Fibroblast of lung (primary cell): ENCODE measurements at regions not wholly inside any gene's neighbourhood (a gene's known extent, or its start where the extent isn't known, plus 50 kb on each side); places are given as distances from the start of the nearest gene placed in this dataset.

ENCODE experiments used
- DNase-seq, 2 donors: peaks; one replicate each; pipeline versions ENCODE4 v3.0.0 to v3.0.0-alpha.2; 2010; ENCODE audit warnings: low read depth in 2 of 2
- H2AFZ ChIP-seq: 2 replicates; pipeline ENCODE4 v1.5.1; 2012; ENCODE audit warnings: low read length, control low read depth, inconsistent platforms
- H3K27ac ChIP-seq: 2 replicates; pipeline ENCODE4 v1.5.1; 2011; ENCODE audit warnings: low read length, control low read depth; ENCODE audit not compliant: insufficient read depth
- H3K27me3 ChIP-seq: 2 replicates; pipeline ENCODE4 v1.5.1; 2011; ENCODE audit warnings: mild to moderate bottlenecking, low read length; ENCODE audit not compliant: control insufficient read depth, insufficient read depth
- H3K36me3 ChIP-seq: 2 replicates; pipeline ENCODE4 v1.5.1; 2011; ENCODE audit warnings: low read length; ENCODE audit not compliant: control insufficient read depth, insufficient read depth
- H3K4me1 ChIP-seq: 2 replicates; pipeline ENCODE4 v1.5.1; 2011; ENCODE audit warnings: low read length; ENCODE audit not compliant: control insufficient read depth, insufficient read depth; ENCODE audit errors: extremely low read depth
- H3K4me2 ChIP-seq: 2 replicates; pipeline ENCODE4 v1.5.1; 2011; ENCODE audit warnings: low read length, control low read depth; ENCODE audit not compliant: insufficient read depth; ENCODE audit errors: extremely low read depth
- H3K4me3 ChIP-seq, 4 experiments: fragments of 200-600 bp in 1 of 4; sonication (generic) in 1 of 4; replicated peaks in 1 of 4; 2 replicates each; pipeline ENCODE4 v1.5.1; 2011 to 2016; ENCODE audit warnings: low read length in 4 of 4, low read depth in 3 of 4, mild to moderate bottlenecking in 3 of 4, control low read depth in 2 of 4, inconsistent platforms in 1 of 4, mixed read lengths in 1 of 4; ENCODE audit not compliant: insufficient read depth in 1 of 4; ENCODE audit errors: control extremely low read depth in 1 of 4
- H3K79me2 ChIP-seq: 2 replicates; pipeline ENCODE4 v1.5.1; 2012; ENCODE audit warnings: mild to moderate bottlenecking, low read length, inconsistent platforms; ENCODE audit not compliant: control insufficient read depth, insufficient read depth
- H3K9ac ChIP-seq: 2 replicates; pipeline ENCODE4 v1.5.1; 2011; ENCODE audit warnings: mild to moderate bottlenecking, low read length, control low read depth; ENCODE audit not compliant: insufficient read depth
- H3K9me3 ChIP-seq: 2 replicates; pipeline ENCODE4 v1.5.1; 2012; ENCODE audit warnings: low read depth, low read length; ENCODE audit not compliant: control insufficient read depth, insufficient read depth
- H4K20me1 ChIP-seq: 2 replicates; pipeline ENCODE4 v1.5.1; 2011; ENCODE audit warnings: low read length; ENCODE audit not compliant: control insufficient read depth, insufficient read depth; ENCODE audit errors: extremely low read depth
- EZH2 ChIP-seq: IDR thresholded peaks from 2 replicates; pipeline ENCODE4 v1.5.1; 2012; ENCODE audit warnings: low read length, control low read depth, mild to moderate bottlenecking; ENCODE audit errors: missing control alignments
- TF ChIP-seq, protein P1 (sequence below), 2 donors: IDR thresholded peaks in 1 of 2; conservative IDR thresholded peaks in 1 of 2; 1 replicate in 1 of 2; 2 replicates in 1 of 2; pipeline ENCODE4 v1.5.1; 2011 to 2012; ENCODE audit warnings: low read length in 2 of 2, control low read depth in 1 of 2, inconsistent platforms in 1 of 2, low read depth in 1 of 2, mild to moderate bottlenecking in 1 of 2

DNA sequence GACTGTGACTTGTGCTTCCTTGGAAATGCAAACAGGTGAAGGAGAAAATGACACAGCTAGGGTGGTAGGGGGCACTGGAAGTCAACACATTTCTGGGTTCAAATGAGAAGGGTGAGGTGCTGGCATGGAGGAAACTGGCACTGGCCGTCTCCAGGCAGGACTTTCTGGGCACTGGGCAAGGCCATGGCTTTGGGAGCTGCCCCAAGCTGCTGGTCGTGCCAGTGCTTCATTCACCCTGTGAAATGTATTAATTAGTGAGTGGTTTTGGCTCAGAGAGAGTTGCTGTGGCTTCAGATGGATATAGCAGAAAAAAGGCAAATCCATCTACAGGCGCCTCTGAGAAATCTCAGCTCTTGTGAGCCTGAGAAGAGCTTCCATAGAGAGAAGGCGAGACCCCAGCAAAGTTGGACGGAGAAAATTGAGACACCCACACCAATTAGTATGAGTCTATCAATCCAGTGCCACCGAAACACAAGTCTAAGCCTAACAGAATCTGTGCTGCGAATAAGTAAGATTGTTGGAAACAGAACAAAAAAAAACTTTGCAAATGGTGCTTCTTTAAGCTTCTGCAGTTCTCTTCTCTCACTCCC is 202.1 kb upstream of the TNP1 start:
- Histone ChIP-seq H3K27me3 (no peaks in the 10 kb centered on the region), H2AFZ (no peak overlapping the region), H4K20me1 (no peaks in the 10 kb centered on the region), H3K27ac (no peak overlapping the region), H3K9ac (no peak overlapping the region), H3K36me3 (no peaks in the 10 kb centered on the region), H3K4me1 (peaks cover 7% of the 10 kb centered on the region), H3K79me2 (no peaks in the 10 kb centered on the region), H3K4me2 (no peak overlapping the region), H3K9me3 (no peaks in the 10 kb centered on the region), H3K4me3 (no peak overlapping the region)
- DNase-seq: no peak
- TF ChIP-seq, protein P1, sequence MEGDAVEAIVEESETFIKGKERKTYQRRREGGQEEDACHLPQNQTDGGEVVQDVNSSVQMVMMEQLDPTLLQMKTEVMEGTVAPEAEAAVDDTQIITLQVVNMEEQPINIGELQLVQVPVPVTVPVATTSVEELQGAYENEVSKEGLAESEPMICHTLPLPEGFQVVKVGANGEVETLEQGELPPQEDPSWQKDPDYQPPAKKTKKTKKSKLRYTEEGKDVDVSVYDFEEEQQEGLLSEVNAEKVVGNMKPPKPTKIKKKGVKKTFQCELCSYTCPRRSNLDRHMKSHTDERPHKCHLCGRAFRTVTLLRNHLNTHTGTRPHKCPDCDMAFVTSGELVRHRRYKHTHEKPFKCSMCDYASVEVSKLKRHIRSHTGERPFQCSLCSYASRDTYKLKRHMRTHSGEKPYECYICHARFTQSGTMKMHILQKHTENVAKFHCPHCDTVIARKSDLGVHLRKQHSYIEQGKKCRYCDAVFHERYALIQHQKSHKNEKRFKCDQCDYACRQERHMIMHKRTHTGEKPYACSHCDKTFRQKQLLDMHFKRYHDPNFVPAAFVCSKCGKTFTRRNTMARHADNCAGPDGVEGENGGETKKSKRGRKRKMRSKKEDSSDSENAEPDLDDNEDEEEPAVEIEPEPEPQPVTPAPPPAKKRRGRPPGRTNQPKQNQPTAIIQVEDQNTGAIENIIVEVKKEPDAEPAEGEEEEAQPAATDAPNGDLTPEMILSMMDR (conservative IDR thresholded peaks at IDR 0.05 in 1 of 2, IDR thresholded peaks at IDR 0.05 in 1 of 2; ENCODE audit: low read depth in 1 of 2, low read length in 2 of 2): no peak
- TF ChIP-seq EZH2: no peak

GRCh38 chr2:217060951-217061547 is 201.2 kb upstream of the TNP1 start:
- no peaks in the 10 kb centered on the region for H3K27me3 ChIP-seq
- no peaks in the 10 kb centered on the region for H3K79me2 ChIP-seq
- no peaks in the 10 kb centered on the region for H3K4me1 ChIP-seq
- no peaks in the 10 kb centered on the region for H4K20me1 ChIP-seq
- H2AFZ ChIP-seq: no peak overlapping the region
- H3K27ac ChIP-seq: no peak overlapping the region
- no peak overlapping the region for H3K4me2 ChIP-seq
- TF ChIP-seq, protein P1 (conservative IDR thresholded peaks at IDR 0.05 in 1 of 2, IDR thresholded peaks at IDR 0.05 in 1 of 2; ENCODE audit: low read depth in 1 of 2, low read length in 2 of 2): no peak
- no peak for TF ChIP-seq EZH2
- no peaks in the 10 kb centered on the region for H3K36me3 ChIP-seq
- no peak overlapping the region for H3K9ac ChIP-seq
- no peaks in the 10 kb centered on the region for H3K9me3 ChIP-seq
- H3K4me3 ChIP-seq: no peak overlapping the region
- no peak for DNase-seq

- no peaks in the 10 kb centered on the region for H3K79me2 ChIP-seq
- H3K27ac ChIP-seq: no peak overlapping the region
- no peaks in the 10 kb centered on the region for H4K20me1 ChIP-seq
- H3K4me3 ChIP-seq: no peak overlapping the region
- TF ChIP-seq, protein P1 (conservative IDR thresholded peaks at IDR 0.05 in 1 of 2, IDR thresholded peaks at IDR 0.05 in 1 of 2; ENCODE audit: low read depth in 1 of 2, low read length in 2 of 2): no peak
- TF ChIP-seq EZH2: no peak
- no peaks in the 10 kb centered on the region for H3K4me1 ChIP-seq
- H3K27me3 ChIP-seq: no peaks in the 10 kb centered on the region
- no peak overlapping the region for H3K4me2 ChIP-seq
- no peaks in the 10 kb centered on the region for H3K36me3 ChIP-seq
- no peak for DNase-seq
- no peaks in the 10 kb centered on the region for H3K9me3 ChIP-seq
- no peak overlapping the region for H3K9ac ChIP-seq
- H2AFZ ChIP-seq: no peak overlapping the region
These were observed 200.7 kb upstream of the TNP1 start for GRCh38 chr2:217060516-217060915.
